HL-60 (cell line): ENCODE measurements at regions not wholly inside any gene's neighbourhood (a gene's known extent, or its start where the extent isn't known, plus 50 kb on each side); places are given as distances from the start of the nearest gene placed in this dataset.

Experiments
- CTCF ChIP-seq: IDR thresholded peaks from one replicate; pipeline ENCODE4 v1.5.1; 2011; ENCODE audit warnings: low read length, control low read depth, inconsistent platforms; ENCODE audit not compliant: insufficient read depth
- GABPA ChIP-seq: IDR thresholded peaks from 2 replicates; pipeline ENCODE4 v1.6.1; 2012; ENCODE audit warnings: low read depth
- POLR2AphosphoS5 ChIP-seq: IDR thresholded peaks from 2 replicates; pipeline ENCODE4 v1.6.1; 2012; ENCODE audit warnings: low read depth
- REST ChIP-seq: IDR thresholded peaks from 2 replicates; pipeline ENCODE4 v1.6.1; 2012; ENCODE audit warnings: low read depth; ENCODE audit not compliant: insufficient replicate concordance
- SPI1 ChIP-seq: IDR thresholded peaks from 2 replicates; pipeline ENCODE4 v1.6.1; 2012; ENCODE audit warnings: low read depth, mild to moderate bottlenecking, borderline replicate concordance

GRCh38 chr6:11475016-11475415, 62.5 kb upstream of the TMEM170B start:
- TF ChIP-seq CTCF (no peak), REST (no peak), SPI1 (no peak), POLR2AphosphoS5 (no peak), GABPA (no peak)
